PC-3 (cell line): ENCODE measurements at regions not wholly inside any gene's neighbourhood (a gene's known extent, or its start where the extent isn't known, plus 50 kb on each side); places are given as distances from the start of the nearest gene placed in this dataset.

Source experiments
- ATAC-seq: fragments of 200-7000 bp; cut with Tn5 transposase; 2 replicates; pipeline ENCODE4 v1.9.1; 2020; ENCODE audit warnings: mild to moderate bottlenecking, moderate library complexity
- BruUV-seq: library from RNA; stranded (reverse); fragments of 400-500 nt; replicated peaks from 2 replicates; lab custom pipeline; 2021; lab: Mats Ljungman, UMichigan
- CTCF ChIA-PET: fragments of 300-600 bp; sonication (Branson Sonifier 250); formaldehyde crosslinking; loops from one replicate; lab custom pipeline; 2022; ENCODE audit warnings: antibody characterized with exemption; lab: Charles Lee
- POLR2A ChIA-PET: fragments of 300-600 bp; sonication (Branson Sonifier 250); formaldehyde crosslinking; loops from one replicate; lab custom pipeline; 2022; ENCODE audit warnings: antibody characterized with exemption; ENCODE audit not compliant: unreplicated experiment; lab: Charles Lee
- DNase-seq: peaks from one replicate; pipeline ENCODE4 v3.0.0-alpha.2; 2015
- H2AFZ ChIP-seq: fragments of 300-600 bp; sonication (generic); 2 replicates; pipeline ENCODE4 v1.6.0; 2016; ENCODE audit warnings: antibody characterized with exemption, low read length
- H3F3A ChIP-seq: fragments of 300-600 bp; sonication (generic); one replicate; pipeline ENCODE4 v1.6.0; 2017; ENCODE audit warnings: antibody characterized with exemption, low read length, control low read depth, mild to moderate bottlenecking; ENCODE audit not compliant: unreplicated experiment
- H3K27ac ChIP-seq: fragments of 300-600 bp; sonication (generic); 2 replicates; pipeline ENCODE4 v1.5.1; 2016; ENCODE audit warnings: mild to moderate bottlenecking, low read length
- H3K27me3 ChIP-seq: fragments of 300-600 bp; sonication (generic); 2 replicates; pipeline ENCODE4 v1.6.1; 2016; ENCODE audit warnings: low read length, mixed read lengths
- H3K36me3 ChIP-seq: fragments of 300-600 bp; sonication (generic); 2 replicates; pipeline ENCODE4 v1.6.1; 2016; ENCODE audit warnings: low read depth, mixed run types, low read length, mixed read lengths
- H3K4me1 ChIP-seq: fragments of 300-600 bp; sonication (generic); 2 replicates; pipeline ENCODE4 v1.5.1; 2016; ENCODE audit warnings: low read length; ENCODE audit not compliant: insufficient read depth
- H3K4me2 ChIP-seq: fragments of 300-600 bp; sonication (generic); 2 replicates; pipeline ENCODE4 v1.6.0; 2016; ENCODE audit warnings: low read length
- H3K4me3 ChIP-seq: fragments of 300-600 bp; sonication (generic); 2 replicates; pipeline ENCODE4 v1.5.1; 2016; ENCODE audit warnings: mild to moderate bottlenecking, low read length, mixed read lengths
- H3K79me2 ChIP-seq: fragments of 300-600 bp; sonication (generic); 2 replicates; pipeline ENCODE4 v1.6.1; 2017; ENCODE audit warnings: low read length, mixed read lengths
- H3K9ac ChIP-seq: fragments of 300-600 bp; sonication (generic); 2 replicates; pipeline ENCODE4 v1.6.0; 2016; ENCODE audit warnings: mild to moderate bottlenecking, low read length
- H3K9me2 ChIP-seq: fragments of 300-600 bp; sonication (generic); replicated peaks from 2 replicates; pipeline ENCODE4 v1.6.1; 2016; ENCODE audit warnings: mixed run types, low read length, mixed read lengths
- H3K9me3 ChIP-seq: fragments of 300-600 bp; sonication (generic); 2 replicates; pipeline ENCODE4 v1.6.1; 2016; ENCODE audit warnings: low read length, mixed read lengths
- H4K20me1 ChIP-seq: fragments of 300-600 bp; sonication (generic); 2 replicates; pipeline ENCODE4 v1.6.1; 2016; ENCODE audit warnings: low read length, mixed read lengths
- EZH2 ChIP-seq: fragments of 300-600 bp; sonication (generic); IDR thresholded peaks from one replicate; pipeline ENCODE4 v1.6.1; 2017; ENCODE audit warnings: antibody characterized with exemption, mild to moderate bottlenecking, low read length; ENCODE audit not compliant: unreplicated experiment
- EZH2phosphoT487 ChIP-seq: fragments of 300-600 bp; sonication (generic); IDR thresholded peaks from 2 replicates; pipeline ENCODE4 v1.6.1; 2018; ENCODE audit warnings: mild to moderate bottlenecking, antibody characterized with exemption, low read length, borderline replicate concordance
- intact Hi-C: fragments of 100-400 bp; cut with micrococcal nuclease; formaldehyde crosslinking; loops from 2 replicates; pipeline ENCODE4 v1.9.0; 2023
- TF ChIP-seq, protein P1 (sequence below): fragments of 300-600 bp; sonication (generic); conservative IDR thresholded peaks from 2 replicates; pipeline ENCODE4 v1.5.1; 2017; ENCODE audit warnings: antibody characterized with exemption, low read depth, mild to moderate bottlenecking, low read length

DNA sequence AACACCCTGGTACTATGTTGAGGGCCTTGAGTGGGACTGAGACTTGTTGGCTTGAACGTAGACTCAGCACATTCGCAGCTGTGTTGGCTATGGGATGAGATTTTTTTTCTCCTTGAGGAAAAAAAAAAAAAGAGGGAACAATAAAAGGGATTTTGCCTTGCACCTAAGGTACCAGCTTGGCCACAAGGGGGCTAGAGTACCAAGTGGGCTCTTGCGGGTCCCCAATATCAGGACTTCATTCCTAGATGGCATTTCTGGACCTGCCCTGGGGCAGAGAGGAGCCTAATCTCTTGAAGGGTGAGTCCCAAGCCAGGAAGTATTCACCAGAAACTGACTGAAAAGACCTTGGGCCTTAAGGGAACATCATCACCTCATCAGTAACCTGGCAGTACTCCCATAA, 1083.6 kb upstream of the PHF14 start:
- H4K20me1 ChIP-seq = no peaks in the 10 kb centered on the region
- POLR2A ChIA-PET = no interaction called here

DNA sequence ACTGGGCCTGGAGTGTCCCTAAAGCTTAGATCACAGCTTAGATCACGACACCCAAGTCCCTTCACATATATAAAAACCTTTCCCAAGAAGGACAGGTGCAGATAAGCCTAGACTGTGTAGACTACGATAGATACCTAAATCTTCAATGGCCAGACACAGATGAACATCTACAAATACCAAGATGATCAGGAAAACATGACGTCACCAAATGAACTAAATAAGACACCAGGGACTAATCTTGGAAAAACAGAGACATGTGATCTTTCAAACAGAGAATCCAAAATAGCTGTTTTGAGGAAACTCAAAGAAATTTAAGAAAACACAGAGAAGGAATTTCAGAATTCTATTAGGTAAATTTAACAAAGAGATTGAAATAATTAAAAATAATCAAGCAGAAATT, 1082.6 kb upstream of the PHF14 start:
- Histone ChIP-seq H3K9ac (no peak overlapping the region), H3K9me3 (no peaks in the 10 kb centered on the region), H3K9me2 (no peaks in the 10 kb centered on the region), H3K27me3 (no peaks in the 10 kb centered on the region), H4K20me1 (no peaks in the 10 kb centered on the region), H3K4me3 (no peak overlapping the region), H3K4me1 (no peaks in the 10 kb centered on the region), H3K4me2 (no peak overlapping the region), H2AFZ (no peak overlapping the region), H3K36me3 (no peaks in the 10 kb centered on the region), H3K27ac (no peak overlapping the region), H3F3A (no peaks in the 10 kb centered on the region), H3K79me2 (no peaks in the 10 kb centered on the region)
- no TSS peak for BruUV-seq
- ChIA-PET CTCF (no interaction called here), POLR2A (no interaction called here)
- no peak for ATAC-seq
- no peak for DNase-seq
- TF ChIP-seq EZH2phosphoT487 (no peak), EZH2 (no peak)
- TF ChIP-seq, protein P1, sequence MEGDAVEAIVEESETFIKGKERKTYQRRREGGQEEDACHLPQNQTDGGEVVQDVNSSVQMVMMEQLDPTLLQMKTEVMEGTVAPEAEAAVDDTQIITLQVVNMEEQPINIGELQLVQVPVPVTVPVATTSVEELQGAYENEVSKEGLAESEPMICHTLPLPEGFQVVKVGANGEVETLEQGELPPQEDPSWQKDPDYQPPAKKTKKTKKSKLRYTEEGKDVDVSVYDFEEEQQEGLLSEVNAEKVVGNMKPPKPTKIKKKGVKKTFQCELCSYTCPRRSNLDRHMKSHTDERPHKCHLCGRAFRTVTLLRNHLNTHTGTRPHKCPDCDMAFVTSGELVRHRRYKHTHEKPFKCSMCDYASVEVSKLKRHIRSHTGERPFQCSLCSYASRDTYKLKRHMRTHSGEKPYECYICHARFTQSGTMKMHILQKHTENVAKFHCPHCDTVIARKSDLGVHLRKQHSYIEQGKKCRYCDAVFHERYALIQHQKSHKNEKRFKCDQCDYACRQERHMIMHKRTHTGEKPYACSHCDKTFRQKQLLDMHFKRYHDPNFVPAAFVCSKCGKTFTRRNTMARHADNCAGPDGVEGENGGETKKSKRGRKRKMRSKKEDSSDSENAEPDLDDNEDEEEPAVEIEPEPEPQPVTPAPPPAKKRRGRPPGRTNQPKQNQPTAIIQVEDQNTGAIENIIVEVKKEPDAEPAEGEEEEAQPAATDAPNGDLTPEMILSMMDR = no peak
- intact Hi-C loops = no loop called here

More for the DNA sequence above, 1083.6 kb upstream of the PHF14 start:
- no peaks in the 10 kb centered on the region for H3K9me2 ChIP-seq
- no peaks in the 10 kb centered on the region for H3K4me1 ChIP-seq
- no TSS peak for BruUV-seq
- H3K9me3 ChIP-seq = no peaks in the 10 kb centered on the region
- TF ChIP-seq EZH2phosphoT487 (no peak), EZH2 (no peak)
- TF ChIP-seq, protein P1 = no peak
- no peak for ATAC-seq
- no peaks in the 10 kb centered on the region for H3K79me2 ChIP-seq
- no peaks in the 10 kb centered on the region for H3K36me3 ChIP-seq
- H3K27me3 ChIP-seq = no peaks in the 10 kb centered on the region
- CTCF ChIA-PET = no interaction called here
- no peaks in the 10 kb centered on the region for H3F3A ChIP-seq
- H3K9ac ChIP-seq = no peak overlapping the region
- H3K4me3 ChIP-seq = no peak overlapping the region
- intact Hi-C loops = no loop called here
- H2AFZ ChIP-seq = no peak overlapping the region
- H3K4me2 ChIP-seq = no peak overlapping the region
- H3K27ac ChIP-seq = no peak overlapping the region
- no peak for DNase-seq

DNA sequence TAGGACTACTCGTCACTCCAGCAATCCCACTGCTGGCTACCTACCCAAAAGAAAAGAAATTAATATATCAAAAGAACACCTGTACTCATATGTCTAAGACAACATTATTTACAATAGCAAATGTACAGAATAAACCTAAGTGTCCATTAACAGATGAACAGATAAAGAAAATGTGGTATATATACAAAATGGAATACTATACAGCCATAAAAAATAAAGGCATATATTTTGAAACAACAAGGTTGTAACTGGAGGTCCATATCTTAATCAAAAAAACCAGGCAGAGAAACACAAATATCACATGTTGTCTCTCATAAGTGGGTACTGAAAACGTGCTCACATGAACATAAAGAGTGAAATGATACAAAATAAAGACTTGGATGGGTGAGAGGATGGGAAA, 1073.3 kb upstream of the PHF14 start:
- H3K4me2 ChIP-seq = no peak overlapping the region
- no peak overlapping the region for H2AFZ ChIP-seq
- H3K4me3 ChIP-seq = no peak overlapping the region
- no peak overlapping the region for H3K27ac ChIP-seq
- BruUV-seq = no TSS peak
- H3K27me3 ChIP-seq = no peaks in the 10 kb centered on the region
- H3K9me2 ChIP-seq = no peaks in the 10 kb centered on the region
- intact Hi-C loops = no loop called here
- no peaks in the 10 kb centered on the region for H3K79me2 ChIP-seq
- no peaks in the 10 kb centered on the region for H3F3A ChIP-seq
- ChIA-PET CTCF (no interaction called here), POLR2A (no interaction called here)
- ATAC-seq (no peak), DNase-seq (no peak)
- no peaks in the 10 kb centered on the region for H3K36me3 ChIP-seq
- no peaks in the 10 kb centered on the region for H3K4me1 ChIP-seq
- H4K20me1 ChIP-seq = no peaks in the 10 kb centered on the region
- peaks cover 7% of the 10 kb centered on the region for H3K9me3 ChIP-seq
- H3K9ac ChIP-seq = no peak overlapping the region
- TF ChIP-seq EZH2phosphoT487 (no peak), EZH2 (no peak)
- TF ChIP-seq, protein P1 = no peak
